ENCODE measurements at regions not wholly inside any gene's neighbourhood (a gene's known extent, or its start where the extent isn't known, plus 50 kb on each side); places are given as distances from the start of the nearest gene placed in this dataset.
"Not testable (repeated sequence)": the region's sequence is repeated elsewhere in the genome, so short reads cannot be mapped to it uniquely, and the experiment has no call there.

GRCh38 chr17:63295839-63296590 lies 150.1 kb downstream of the CYB561 start:
- no peak for DNase-seq

GRCh38 chr17:63298916-63299315 lies 147.2 kb downstream of the CYB561 start:
- not testable (repeated sequence) for DNase-seq

- DNase-seq = no peak
Observed at GRCh38 chr17:63304704-63305261, 141.3 kb downstream of the CYB561 start.

- no peak for DNase-seq
Observed at GRCh38 chr17:63305857-63306256, 140.2 kb downstream of the CYB561 start.

- DNase-seq = no peak
Observed at GRCh38 chr17:63306855-63307254, 139.3 kb downstream of the CYB561 start.

- DNase-seq = no peak
Observed at GRCh38 chr17:63308272-63308671, 137.8 kb downstream of the CYB561 start.

GRCh38 chr17:63309021-63309420 lies 137.1 kb downstream of the CYB561 start:
- no peak for DNase-seq

- DNase-seq = no peak
Observed at GRCh38 chr17:63311416-63311937, 134.6 kb downstream of the CYB561 start.

- no peak for DNase-seq
Observed at GRCh38 chr17:63314761-63315160, 131.3 kb downstream of the CYB561 start.

- no peak for DNase-seq
Observed at GRCh38 chr17:63316100-63316499, 130.0 kb downstream of the CYB561 start.

GRCh38 chr17:63317166-63317840 lies 128.8 kb downstream of the CYB561 start:
- no peak for DNase-seq

- DNase-seq = no peak
Observed at GRCh38 chr17:63325808-63326207, 120.3 kb downstream of the CYB561 start.

- no peak for DNase-seq
Observed at GRCh38 chr17:63329876-63330275, 116.2 kb downstream of the CYB561 start.

- DNase-seq = no peak
Observed at GRCh38 chr17:63331301-63332061, 114.6 kb downstream of the CYB561 start.

GRCh38 chr17:63332286-63332685 lies 113.8 kb downstream of the CYB561 start:
- no peak for DNase-seq

GRCh38 chr17:63333869-63334268 lies 112.2 kb downstream of the CYB561 start:
- no peak for DNase-seq

GRCh38 chr17:63335831-63336230 lies 110.3 kb downstream of the CYB561 start:
- DNase-seq = no peak

- DNase-seq = no peak
Observed at GRCh38 chr17:63337579-63337978, 108.5 kb downstream of the CYB561 start.

- DNase-seq = no peak
Observed at GRCh38 chr17:63338272-63338671, 107.8 kb downstream of the CYB561 start.

- DNase-seq = no peak
Observed at GRCh38 chr17:63341276-63341675, 104.8 kb downstream of the CYB561 start.

- no peak for DNase-seq
Observed at GRCh38 chr17:63344383-63344782, 101.7 kb downstream of the CYB561 start.

GRCh38 chr17:63345611-63346010 lies 100.5 kb downstream of the CYB561 start:
- DNase-seq = no peak

GRCh38 chr17:63347475-63347874 lies 98.6 kb downstream of the CYB561 start:
- no peak for DNase-seq

Data from CD4-positive, alpha-beta T cell treated with Interleukin-4 for 1 hour (primary cell).